Mammary epithelial cell (primary cell): ENCODE measurements at regions not wholly inside any gene's neighbourhood (a gene's known extent, or its start where the extent isn't known, plus 50 kb on each side); places are given as distances from the start of the nearest gene placed in this dataset.

Experiments used
- EZH2 ChIP-seq: IDR thresholded peaks from 2 replicates; pipeline ENCODE4 v1.6.1; 2012; ENCODE audit warnings: low read length, inconsistent platforms, borderline replicate concordance
- TF ChIP-seq, protein P1 (sequence below), 2 donors: IDR thresholded peaks in 1 of 2; conservative IDR thresholded peaks in 1 of 2; 2 replicates each; pipeline ENCODE4 v1.5.1; 2011 to 2012; ENCODE audit warnings: inconsistent platforms in 2 of 2, low read length in 2 of 2, mild to moderate bottlenecking in 2 of 2, control low read depth in 1 of 2, low read depth in 1 of 2; ENCODE audit not compliant: insufficient read depth in 1 of 2; ENCODE audit errors: extremely low read depth in 1 of 2

DNA sequence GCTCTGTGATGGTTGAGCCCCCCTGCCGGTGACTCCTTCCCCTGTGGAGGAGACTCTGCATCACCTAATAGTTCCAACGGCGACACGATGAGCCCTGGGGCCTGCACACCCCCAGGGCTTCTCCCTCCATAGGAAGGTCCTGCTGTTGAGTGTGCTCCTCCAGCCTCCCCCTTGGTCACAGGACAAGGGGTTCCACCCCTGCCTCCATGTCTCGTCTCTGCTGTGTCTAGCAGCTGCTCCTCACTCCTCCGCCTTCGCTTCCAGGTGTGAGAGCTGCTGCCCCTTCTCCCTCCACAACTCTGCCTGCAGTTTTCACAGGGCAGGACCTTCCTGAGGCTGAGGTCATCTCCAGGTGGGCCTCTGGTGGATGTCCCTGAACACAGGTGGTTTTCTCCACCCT, 1416.1 kb downstream of the TBC1D22A start:
- TF ChIP-seq, protein P1, sequence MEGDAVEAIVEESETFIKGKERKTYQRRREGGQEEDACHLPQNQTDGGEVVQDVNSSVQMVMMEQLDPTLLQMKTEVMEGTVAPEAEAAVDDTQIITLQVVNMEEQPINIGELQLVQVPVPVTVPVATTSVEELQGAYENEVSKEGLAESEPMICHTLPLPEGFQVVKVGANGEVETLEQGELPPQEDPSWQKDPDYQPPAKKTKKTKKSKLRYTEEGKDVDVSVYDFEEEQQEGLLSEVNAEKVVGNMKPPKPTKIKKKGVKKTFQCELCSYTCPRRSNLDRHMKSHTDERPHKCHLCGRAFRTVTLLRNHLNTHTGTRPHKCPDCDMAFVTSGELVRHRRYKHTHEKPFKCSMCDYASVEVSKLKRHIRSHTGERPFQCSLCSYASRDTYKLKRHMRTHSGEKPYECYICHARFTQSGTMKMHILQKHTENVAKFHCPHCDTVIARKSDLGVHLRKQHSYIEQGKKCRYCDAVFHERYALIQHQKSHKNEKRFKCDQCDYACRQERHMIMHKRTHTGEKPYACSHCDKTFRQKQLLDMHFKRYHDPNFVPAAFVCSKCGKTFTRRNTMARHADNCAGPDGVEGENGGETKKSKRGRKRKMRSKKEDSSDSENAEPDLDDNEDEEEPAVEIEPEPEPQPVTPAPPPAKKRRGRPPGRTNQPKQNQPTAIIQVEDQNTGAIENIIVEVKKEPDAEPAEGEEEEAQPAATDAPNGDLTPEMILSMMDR (conservative IDR thresholded peaks at IDR 0.05 in 1 of 2, IDR thresholded peaks at IDR 0.05 in 1 of 2; ENCODE audit: extremely low read depth in 1 of 2, insufficient read depth in 1 of 2, low read depth in 1 of 2, low read length in 2 of 2): no peak
- no peak for TF ChIP-seq EZH2
